ENCODE measurements at regions not wholly inside any gene's neighbourhood (a gene's known extent, or its start where the extent isn't known, plus 50 kb on each side); places are given as distances from the start of the nearest gene placed in this dataset.

- intact Hi-C loops (cut with DNase I) = no loop called here
- no peaks in the 10 kb centered on the region for H3K36me3 ChIP-seq
- no peak for TF ChIP-seq CTCF (IDR thresholded peaks at IDR 0.05)
- no peak for TF ChIP-seq POLR2A (IDR thresholded peaks at IDR 0.05)
- H3K4me3 ChIP-seq = no peak overlapping the region
- no peaks in the 10 kb centered on the region for H3K27me3 ChIP-seq
- no peaks in the 10 kb centered on the region for H3K9me3 ChIP-seq
- peaks cover 0 to 19% (median 5%) of the 10 kb centered on the region in 4 donors for H3K4me1 ChIP-seq
- DNase-seq (no peak), ATAC-seq (peak in 2 of 4 donors; percentile 11 to 13)
- H3K27ac ChIP-seq = peak overlapping the region in 2 of 3 donors; percentile 13 to 23
- 73% methylated on average over 2 of the region's 2 CpGs for WGBS (ENCODE audit: insufficient coverage, low coverage, low lambda C conversion rate, missing lambda C conversion rate)
These were observed 64.2 kb upstream of the ERRFI1 start for GRCh38 chr1:8090241-8090702.

DNA sequence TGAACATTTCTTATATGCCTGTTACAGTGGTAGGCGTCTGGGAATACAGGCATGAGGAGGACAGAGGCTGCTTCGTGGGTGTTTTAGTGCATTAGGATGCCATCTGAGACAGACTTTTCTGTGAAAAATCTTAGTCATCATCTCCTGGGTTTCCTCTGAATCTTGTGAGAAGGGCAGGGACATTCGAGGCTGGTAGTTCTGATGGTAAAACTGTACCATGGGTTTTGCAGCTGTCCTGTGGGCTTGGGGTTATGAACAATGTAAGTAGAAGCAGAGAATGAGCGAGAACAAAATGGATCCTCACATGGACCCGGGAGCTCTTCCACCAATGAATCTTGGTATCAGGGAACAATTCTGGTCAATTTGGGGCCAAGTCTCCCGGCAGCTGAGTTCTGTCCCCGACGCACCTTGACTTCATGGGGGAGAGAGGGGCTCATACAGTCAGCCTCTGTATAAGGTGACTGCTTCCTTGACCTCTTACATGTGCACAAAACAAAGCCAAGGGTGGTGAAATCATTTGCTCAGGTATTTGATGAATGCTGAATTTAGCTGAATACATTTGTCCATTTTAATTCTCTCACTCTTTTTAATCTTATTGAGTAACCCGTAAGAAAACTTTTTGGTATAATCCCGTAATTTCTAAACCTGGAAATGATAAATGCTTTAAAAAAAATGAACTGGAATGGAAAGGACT, 63.6 kb upstream of the ERRFI1 start:
- Histone ChIP-seq H3K9me3 (no peaks in the 10 kb centered on the region), H3K4me1 (peaks cover 0 to 14% (median 4%) of the 10 kb centered on the region in 4 donors), H3K27ac (no peak overlapping the region), H3K36me3 (no peaks in the 10 kb centered on the region), H3K4me3 (no peak overlapping the region), H3K27me3 (no peaks in the 10 kb centered on the region)
- ATAC-seq (no peak), DNase-seq (no peak)
- TF ChIP-seq POLR2A (IDR thresholded peaks at IDR 0.05) (no peak), CTCF (IDR thresholded peaks at IDR 0.05) (no peak)
- WGBS (ENCODE audit: insufficient coverage, low coverage, low lambda C conversion rate, missing lambda C conversion rate) = 80% methylated on average over 8 of the region's 10 CpGs
- intact Hi-C loops (cut with DNase I) = no loop called here

DNA sequence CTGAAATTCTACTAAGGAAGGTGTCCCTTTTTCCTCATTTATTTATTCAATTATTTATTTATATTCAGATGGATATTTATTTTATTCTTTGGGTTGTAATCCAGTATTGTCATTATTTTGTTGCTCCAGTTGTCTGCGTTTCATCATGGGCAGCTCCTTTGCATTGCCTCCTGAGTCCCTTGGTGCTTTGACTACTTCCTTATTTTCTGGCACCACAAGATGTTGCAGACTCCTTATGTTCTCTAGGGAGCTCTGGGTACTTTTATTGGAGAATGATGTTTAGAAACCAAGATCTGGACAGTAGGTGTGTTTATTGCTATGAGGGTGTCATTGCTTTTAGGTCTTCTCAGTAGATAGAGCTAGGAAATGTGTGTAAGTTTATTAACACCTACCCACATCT, 59.9 kb upstream of the ERRFI1 start:
- H3K36me3 ChIP-seq = no peaks in the 10 kb centered on the region
- peaks cover 0 to 26% (median 10%) of the 10 kb centered on the region in 4 donors for H3K4me1 ChIP-seq
- WGBS (ENCODE audit: insufficient coverage, low coverage, low lambda C conversion rate, missing lambda C conversion rate) = 81% methylated on average over 1 of the region's 1 CpG
- no peaks in the 10 kb centered on the region for H3K9me3 ChIP-seq
- no peak overlapping the region for H3K4me3 ChIP-seq
- intact Hi-C loops (cut with DNase I) = no loop called here
- no peaks in the 10 kb centered on the region for H3K27me3 ChIP-seq
- no peak for ATAC-seq
- DNase-seq = no peak
- no peak overlapping the region for H3K27ac ChIP-seq
- TF ChIP-seq CTCF (IDR thresholded peaks at IDR 0.05) = no peak
- TF ChIP-seq POLR2A (IDR thresholded peaks at IDR 0.05) = no peak

- H3K27ac ChIP-seq = peak overlapping the region in 1 of 3 donors; percentile 78
- intact Hi-C loops (cut with DNase I) = no loop called here
- TF ChIP-seq POLR2A (IDR thresholded peaks at IDR 0.05) = no peak
- TF ChIP-seq CTCF (IDR thresholded peaks at IDR 0.05) = no peak
These were observed 58.8 kb upstream of the ERRFI1 start for GRCh38 chr1:8084913-8085312.

More at GRCh38 chr1:8084913-8085312, 58.8 kb upstream of the ERRFI1 start:
- no peaks in the 10 kb centered on the region for H3K9me3 ChIP-seq
- H3K4me3 ChIP-seq = no peak overlapping the region
- no peak for DNase-seq
- H3K27me3 ChIP-seq = no peaks in the 10 kb centered on the region
- no peaks in the 10 kb centered on the region for H3K36me3 ChIP-seq
- 99% methylated on average over 6 of the region's 6 CpGs for WGBS (ENCODE audit: insufficient coverage, low coverage, low lambda C conversion rate, missing lambda C conversion rate)
- no peak for ATAC-seq
- peaks cover 0 to 26% (median 10%) of the 10 kb centered on the region in 4 donors for H3K4me1 ChIP-seq
